ENCODE measurements at regions not wholly inside any gene's neighbourhood (a gene's known extent, or its start where the extent isn't known, plus 50 kb on each side); places are given as distances from the start of the nearest gene placed in this dataset.

GRCh38 chr7:67549126-67549525 is 552.5 kb downstream of the TYW1 start:
- Histone ChIP-seq H2AFZ (no peak overlapping the region), H3K9ac (no peak overlapping the region), H3K36me3 (ENCODE audit: control insufficient read depth, insufficient read depth, low read length) (no peaks in the 10 kb centered on the region), H3K4me2 (ENCODE audit: low read length) (no peak overlapping the region), H3K9me3 (ENCODE audit: control insufficient read depth, low read length) (no peaks in the 10 kb centered on the region), H3K4me3 (ENCODE audit: low read depth, low read length) (no peak overlapping the region), H3K4me1 (no peaks in the 10 kb centered on the region), H3K27ac (no peak overlapping the region), H3K27me3 (ENCODE audit: control insufficient read depth, insufficient read depth, low read length) (no peaks in the 10 kb centered on the region), H3K79me2 (no peaks in the 10 kb centered on the region)
- TF ChIP-seq CTCF (IDR thresholded peaks at IDR 0.05), result no peak

- TF ChIP-seq CTCF (IDR thresholded peaks at IDR 0.05), result no peak
- Histone ChIP-seq H3K9me3 (ENCODE audit: control insufficient read depth, low read length) (no peaks in the 10 kb centered on the region), H3K4me2 (ENCODE audit: low read length) (no peak overlapping the region), H3K79me2 (no peaks in the 10 kb centered on the region), H3K4me1 (no peaks in the 10 kb centered on the region), H2AFZ (no peak overlapping the region), H3K36me3 (ENCODE audit: control insufficient read depth, insufficient read depth, low read length) (no peaks in the 10 kb centered on the region), H3K4me3 (ENCODE audit: low read depth, low read length) (no peak overlapping the region), H3K27me3 (ENCODE audit: control insufficient read depth, insufficient read depth, low read length) (no peaks in the 10 kb centered on the region), H3K27ac (no peak overlapping the region), H3K9ac (no peak overlapping the region)
Measured at GRCh38 chr7:67550801-67551436, 554.3 kb downstream of the TYW1 start.

GRCh38 chr7:67552738-67553137 is 556.1 kb downstream of the TYW1 start:
- H3K4me1 ChIP-seq, result no peaks in the 10 kb centered on the region
- H3K9me3 ChIP-seq (ENCODE audit: control insufficient read depth, low read length), result no peaks in the 10 kb centered on the region
- no peak overlapping the region for H3K4me2 ChIP-seq (ENCODE audit: low read length)
- no peaks in the 10 kb centered on the region for H3K79me2 ChIP-seq
- no peaks in the 10 kb centered on the region for H3K27me3 ChIP-seq (ENCODE audit: control insufficient read depth, insufficient read depth, low read length)
- no peak overlapping the region for H3K9ac ChIP-seq
- H3K4me3 ChIP-seq (ENCODE audit: low read depth, low read length), result no peak overlapping the region
- no peak overlapping the region for H2AFZ ChIP-seq
- H3K36me3 ChIP-seq (ENCODE audit: control insufficient read depth, insufficient read depth, low read length), result no peaks in the 10 kb centered on the region
- H3K27ac ChIP-seq, result no peak overlapping the region
- TF ChIP-seq CTCF (IDR thresholded peaks at IDR 0.05), result no peak

GRCh38 chr7:67553378-67553777 is 556.7 kb downstream of the TYW1 start:
- H3K27me3 ChIP-seq (ENCODE audit: control insufficient read depth, insufficient read depth, low read length), result no peaks in the 10 kb centered on the region
- H3K9ac ChIP-seq, result no peak overlapping the region
- no peaks in the 10 kb centered on the region for H3K36me3 ChIP-seq (ENCODE audit: control insufficient read depth, insufficient read depth, low read length)
- H3K79me2 ChIP-seq, result no peaks in the 10 kb centered on the region
- H2AFZ ChIP-seq, result no peak overlapping the region
- H3K4me2 ChIP-seq (ENCODE audit: low read length), result no peak overlapping the region
- no peak overlapping the region for H3K27ac ChIP-seq
- no peak for TF ChIP-seq CTCF (IDR thresholded peaks at IDR 0.05)
- no peaks in the 10 kb centered on the region for H3K9me3 ChIP-seq (ENCODE audit: control insufficient read depth, low read length)
- H3K4me3 ChIP-seq (ENCODE audit: low read depth, low read length), result no peak overlapping the region
- no peaks in the 10 kb centered on the region for H3K4me1 ChIP-seq

GRCh38 chr7:67554986-67555385 is 558.4 kb downstream of the TYW1 start:
- H3K4me2 ChIP-seq (ENCODE audit: low read length), result no peak overlapping the region
- no peaks in the 10 kb centered on the region for H3K4me1 ChIP-seq
- H3K9ac ChIP-seq, result no peak overlapping the region
- no peaks in the 10 kb centered on the region for H3K27me3 ChIP-seq (ENCODE audit: control insufficient read depth, insufficient read depth, low read length)
- no peak overlapping the region for H3K4me3 ChIP-seq (ENCODE audit: low read depth, low read length)
- no peak overlapping the region for H2AFZ ChIP-seq
- no peaks in the 10 kb centered on the region for H3K36me3 ChIP-seq (ENCODE audit: control insufficient read depth, insufficient read depth, low read length)
- no peaks in the 10 kb centered on the region for H3K79me2 ChIP-seq
- H3K9me3 ChIP-seq (ENCODE audit: control insufficient read depth, low read length), result no peaks in the 10 kb centered on the region
- no peak overlapping the region for H3K27ac ChIP-seq
- no peak for TF ChIP-seq CTCF (IDR thresholded peaks at IDR 0.05)
